Esophagus muscularis mucosa (tissue), 4 donors: ENCODE measurements at regions not wholly inside any gene's neighbourhood (a gene's known extent, or its start where the extent isn't known, plus 50 kb on each side); places are given as distances from the start of the nearest gene placed in this dataset.
"Not testable (repeated sequence)": the region's sequence is repeated elsewhere in the genome, so short reads cannot be mapped to it uniquely, and the experiment has no call there.

ENCODE experiments used
- DNase-seq: peaks from one replicate; pipeline ENCODE4 v3.0.0-alpha.2; 2017; ENCODE audit errors: extremely low spot score
- H3K27ac ChIP-seq, 4 donors: fragments of 200-600 bp; sonication (generic); replicated peaks in 1 of 4; 1 replicate in 3 of 4; 2 replicates in 1 of 4; pipeline ENCODE4 v1.5.1; 2016 to 2019; ENCODE audit warnings: mild to moderate bottlenecking in 1 of 4
- H3K27me3 ChIP-seq, 4 donors: fragments of 200-600 bp; sonication (generic); one replicate each; pipeline versions ENCODE4 v1.5.1 to v1.6.0; 2016 to 2019
- H3K36me3 ChIP-seq, 4 donors: fragments of 200-600 bp; sonication (generic); one replicate each; pipeline ENCODE4 v1.5.1; 2016 to 2019
- H3K4me1 ChIP-seq, 4 donors: fragments of 200-600 bp; sonication (generic); one replicate each; pipeline ENCODE4 v1.5.1; 2016 to 2019
- H3K4me3 ChIP-seq, 4 donors: fragments of 200-600 bp; sonication (generic); 1 replicate in 2 of 4; 2 replicates in 2 of 4; pipeline ENCODE4 v1.5.1; 2016 to 2019; ENCODE audit warnings: mild to moderate bottlenecking in 4 of 4, moderate library complexity in 1 of 4
- H3K9me3 ChIP-seq, 4 donors: fragments of 200-600 bp; sonication (generic); 1 replicate in 3 of 4; 2 replicates in 1 of 4; pipeline ENCODE4 v1.5.1; 2016 to 2019
- EP300 ChIP-seq: sonication (generic); formaldehyde crosslinking; IDR thresholded peaks from one replicate; pipeline ENCODE4 v1.6.1; 2017; ENCODE audit warnings: antibody characterized with exemption
- POLR2A ChIP-seq: fragments of 450-650 bp; IDR thresholded peaks from one replicate; pipeline ENCODE4 v1.6.1; 2017; ENCODE audit warnings: antibody characterized with exemption, moderate library complexity, mild to moderate bottlenecking, low read depth
- POLR2AphosphoS5 ChIP-seq, 2 donors: sonication (generic); formaldehyde crosslinking; IDR thresholded peaks; one replicate each; pipeline ENCODE4 v1.6.1; 2017; ENCODE audit warnings: antibody characterized with exemption in 2 of 2
- WGBS: methylation state at CpG from one replicate; pipeline ENCODE4 v1.1.5; 2018; 5-methylcytosine and 5-hydroxymethylcytosine counted together
- intact Hi-C: fragments of 100-400 bp; cut with DNase I; formaldehyde crosslinking; loops from one replicate; pipeline ENCODE4 v1.15.1; 2023
- TF ChIP-seq, protein P1 (sequence below), 3 experiments: fragments of 200-600 bp in 2 of 3; fragments of 450-650 bp in 1 of 3; sonication (generic) in 2 of 3; IDR thresholded peaks; one replicate each; pipeline ENCODE4 v1.5.1; 2017 to 2019; ENCODE audit warnings: antibody characterized with exemption in 3 of 3, mild to moderate bottlenecking in 2 of 3, moderate library complexity in 1 of 3

DNA sequence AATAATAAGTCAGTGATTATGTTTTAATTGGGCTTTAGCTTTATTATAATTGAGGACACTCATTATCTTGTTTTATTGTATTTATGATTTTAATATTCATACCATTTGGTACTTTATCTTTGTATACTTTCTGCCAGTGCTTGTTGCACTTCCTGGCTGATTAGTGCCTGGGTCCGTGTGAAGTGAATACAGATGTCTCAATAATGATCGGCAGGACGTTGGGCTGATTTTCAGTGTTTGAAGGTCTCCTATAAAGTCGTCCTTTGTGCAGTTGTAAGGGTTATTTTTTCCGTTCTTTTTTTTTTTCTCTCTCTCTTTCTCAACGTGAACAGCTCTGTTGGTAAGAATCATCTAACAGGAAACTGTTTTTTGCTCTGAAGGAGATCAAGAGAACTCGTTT is 450.0 kb upstream of the POU3F2 start:
- intact Hi-C loops = no loop called here
- no peak overlapping the region for H3K4me3 ChIP-seq
- H3K36me3 ChIP-seq = no peaks in the 10 kb centered on the region
- peaks cover 0 to 8% (median 0%) of the 10 kb centered on the region in 4 donors for H3K9me3 ChIP-seq
- H3K27me3 ChIP-seq = no peaks in the 10 kb centered on the region
- DNase-seq = no peak
- H3K4me1 ChIP-seq = no peaks in the 10 kb centered on the region
- TF ChIP-seq, protein P1, sequence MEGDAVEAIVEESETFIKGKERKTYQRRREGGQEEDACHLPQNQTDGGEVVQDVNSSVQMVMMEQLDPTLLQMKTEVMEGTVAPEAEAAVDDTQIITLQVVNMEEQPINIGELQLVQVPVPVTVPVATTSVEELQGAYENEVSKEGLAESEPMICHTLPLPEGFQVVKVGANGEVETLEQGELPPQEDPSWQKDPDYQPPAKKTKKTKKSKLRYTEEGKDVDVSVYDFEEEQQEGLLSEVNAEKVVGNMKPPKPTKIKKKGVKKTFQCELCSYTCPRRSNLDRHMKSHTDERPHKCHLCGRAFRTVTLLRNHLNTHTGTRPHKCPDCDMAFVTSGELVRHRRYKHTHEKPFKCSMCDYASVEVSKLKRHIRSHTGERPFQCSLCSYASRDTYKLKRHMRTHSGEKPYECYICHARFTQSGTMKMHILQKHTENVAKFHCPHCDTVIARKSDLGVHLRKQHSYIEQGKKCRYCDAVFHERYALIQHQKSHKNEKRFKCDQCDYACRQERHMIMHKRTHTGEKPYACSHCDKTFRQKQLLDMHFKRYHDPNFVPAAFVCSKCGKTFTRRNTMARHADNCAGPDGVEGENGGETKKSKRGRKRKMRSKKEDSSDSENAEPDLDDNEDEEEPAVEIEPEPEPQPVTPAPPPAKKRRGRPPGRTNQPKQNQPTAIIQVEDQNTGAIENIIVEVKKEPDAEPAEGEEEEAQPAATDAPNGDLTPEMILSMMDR (IDR thresholded peaks at IDR 0.05) = no peak
- no peak for TF ChIP-seq EP300
- no peak for TF ChIP-seq POLR2AphosphoS5 (IDR thresholded peaks at IDR 0.05)
- TF ChIP-seq POLR2A = no peak
- WGBS = 56% methylated on average over 7 of the region's 7 CpGs
- H3K27ac ChIP-seq = no peak overlapping the region

DNA sequence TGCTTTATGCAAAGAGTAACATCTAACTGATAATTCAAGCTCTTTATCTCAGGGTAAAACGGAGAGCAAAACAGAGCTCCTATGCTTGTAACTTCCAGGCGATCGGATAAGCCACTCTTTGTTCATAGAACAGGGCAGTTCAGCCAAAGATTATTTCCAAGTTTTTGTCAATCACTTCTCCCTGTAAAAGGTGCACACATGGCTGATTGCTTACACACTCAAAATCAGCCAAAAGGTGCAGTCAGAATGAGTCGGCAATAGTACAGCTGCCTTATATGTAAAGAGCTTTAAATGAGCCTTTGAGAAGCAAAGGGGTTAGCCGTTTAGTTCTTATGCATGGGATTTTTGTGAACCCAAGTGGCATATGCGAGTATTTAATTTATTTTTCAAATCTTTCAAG is 449.6 kb upstream of the POU3F2 start:
- intact Hi-C loops = no loop called here

DNA sequence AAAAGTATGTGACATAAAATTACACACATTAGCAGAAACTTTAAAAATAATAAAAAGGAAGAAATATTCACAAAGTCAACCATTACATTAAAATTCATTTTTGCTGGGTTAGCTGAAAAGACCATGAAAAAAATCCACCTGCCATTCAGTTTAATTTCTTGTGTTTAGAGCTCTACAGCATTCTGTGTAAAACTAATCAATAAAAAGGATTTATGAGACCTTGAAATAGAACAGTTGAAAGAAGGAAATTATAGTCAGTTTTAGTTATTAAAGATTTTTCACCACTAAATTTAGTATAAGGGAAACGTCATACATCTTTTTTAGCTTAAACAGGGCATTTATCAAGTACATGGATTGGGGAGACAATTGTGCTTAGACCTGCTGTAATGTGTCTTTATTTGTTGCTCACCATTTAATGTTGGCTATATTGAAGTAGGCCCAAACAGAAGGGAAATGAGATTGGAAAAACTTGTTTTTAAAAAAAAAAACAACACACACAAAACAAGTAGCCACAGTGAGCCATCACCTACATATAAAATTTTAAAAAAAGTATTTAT is 438.7 kb upstream of the POU3F2 start:
- no peaks in the 10 kb centered on the region for H3K36me3 ChIP-seq
- H3K4me3 ChIP-seq = no peak overlapping the region
- no peaks in the 10 kb centered on the region for H3K4me1 ChIP-seq
- intact Hi-C loops = no loop called here
- WGBS = 50% methylated on average over 1 of the region's 1 CpG
- H3K27me3 ChIP-seq = no peaks in the 10 kb centered on the region
- no peak for DNase-seq
- H3K27ac ChIP-seq = no peak overlapping the region
- TF ChIP-seq POLR2A = no peak
- TF ChIP-seq, protein P1 (IDR thresholded peaks at IDR 0.05) = no peak
- no peak for TF ChIP-seq POLR2AphosphoS5 (IDR thresholded peaks at IDR 0.05)
- TF ChIP-seq EP300 = no peak
- H3K9me3 ChIP-seq = no peaks in the 10 kb centered on the region

More for the DNA sequence above, 449.6 kb upstream of the POU3F2 start:
- Histone ChIP-seq H3K27me3 (no peaks in the 10 kb centered on the region), H3K4me3 (no peak overlapping the region), H3K36me3 (no peaks in the 10 kb centered on the region), H3K27ac (no peak overlapping the region), H3K9me3 (peaks cover 0 to 8% (median 0%) of the 10 kb centered on the region in 4 donors), H3K4me1 (no peaks in the 10 kb centered on the region)
- TF ChIP-seq EP300 = no peak
- TF ChIP-seq POLR2A = no peak
- TF ChIP-seq, protein P1 (IDR thresholded peaks at IDR 0.05) = no peak
- TF ChIP-seq POLR2AphosphoS5 (IDR thresholded peaks at IDR 0.05) = no peak
- no peak for DNase-seq
- 77% methylated on average over 6 of the region's 6 CpGs for WGBS

DNA sequence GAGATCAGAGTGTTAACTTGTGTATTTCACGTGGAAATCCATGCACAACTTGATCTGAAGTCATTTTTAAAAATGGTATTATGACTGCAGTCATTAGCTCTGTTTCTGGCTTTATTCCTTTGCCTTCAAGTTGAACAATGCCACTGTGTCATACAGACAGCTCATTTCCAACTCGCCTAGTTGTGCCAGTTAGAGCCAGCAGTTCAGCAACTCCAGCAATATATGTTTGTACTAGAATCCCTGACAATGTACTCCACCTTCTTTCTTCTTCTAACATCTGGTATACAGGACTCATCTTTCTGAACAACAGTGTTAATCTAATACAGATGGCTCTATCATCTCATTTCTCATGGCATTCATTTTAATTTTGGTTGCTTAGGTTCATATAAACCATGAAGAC is 418.3 kb upstream of the POU3F2 start:
- Histone ChIP-seq H3K9me3 (no peaks in the 10 kb centered on the region), H3K27me3 (no peaks in the 10 kb centered on the region), H3K4me1 (no peaks in the 10 kb centered on the region), H3K4me3 (no peak overlapping the region), H3K36me3 (no peaks in the 10 kb centered on the region), H3K27ac (no peak overlapping the region)
- no peak for TF ChIP-seq POLR2AphosphoS5 (IDR thresholded peaks at IDR 0.05)
- TF ChIP-seq, protein P1 (IDR thresholded peaks at IDR 0.05) = no peak
- no peak for TF ChIP-seq POLR2A
- TF ChIP-seq EP300 = no peak
- intact Hi-C loops = no loop called here
- no peak for DNase-seq
- WGBS = 42% methylated on average over 2 of the region's 2 CpGs

DNA sequence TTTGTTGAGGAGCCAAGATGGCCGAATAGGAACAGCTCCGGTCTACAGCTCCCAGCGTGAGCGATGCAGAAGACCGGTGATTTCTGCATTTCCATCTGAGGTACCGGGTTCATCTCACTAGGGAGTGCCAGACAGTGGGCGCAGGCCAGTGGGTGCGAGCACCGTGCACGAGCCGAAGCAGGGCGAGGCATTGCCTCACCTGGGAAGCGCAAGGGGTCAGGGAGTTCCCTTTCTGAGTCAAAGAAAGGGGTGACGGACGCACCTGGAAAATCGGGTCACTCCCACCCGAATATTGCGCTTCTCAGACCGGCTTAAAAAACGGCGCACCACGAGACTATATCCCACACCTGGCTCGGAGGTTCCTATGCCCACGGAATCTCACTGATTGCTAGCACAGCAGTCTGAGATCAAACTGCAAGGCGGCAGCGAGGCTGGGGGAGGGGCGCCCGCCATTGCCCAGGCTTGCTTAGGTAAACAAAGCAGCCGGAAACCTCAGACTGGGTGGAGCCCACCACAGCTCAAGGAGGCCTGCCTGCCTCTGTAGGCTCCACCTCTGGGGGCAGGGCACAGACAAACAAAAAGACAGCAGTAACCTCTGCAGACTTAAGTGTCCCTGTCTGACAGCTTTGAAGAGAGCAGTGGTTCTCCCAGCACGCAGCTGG is 417.7 kb upstream of the POU3F2 start:
- H3K27me3 ChIP-seq, H3K4me1 ChIP-seq, H3K36me3 ChIP-seq, H3K27ac ChIP-seq, H3K4me3 ChIP-seq, H3K9me3 ChIP-seq, intact Hi-C loops, DNase-seq: not testable (repeated sequence)
- 87% methylated on average over 27 of the region's 30 CpGs for WGBS
